ENCODE measurements at regions not wholly inside any gene's neighbourhood (a gene's known extent, or its start where the extent isn't known, plus 50 kb on each side); places are given as distances from the start of the nearest gene placed in this dataset.

- no peak overlapping the region for H3K27ac ChIP-seq
- no peaks in the 10 kb centered on the region for H3K4me1 ChIP-seq (replicated peaks; ENCODE audit: insufficient read depth)
- intact Hi-C loops (cut with micrococcal nuclease; ENCODE audit: unreplicated experiment), result no loop called here
- H3K9me3 ChIP-seq (ENCODE audit: insufficient read depth, low read depth), result no peaks in the 10 kb centered on the region
- no peak for DNase-seq
- H3K79me2 ChIP-seq (ENCODE audit: low read depth), result no peaks in the 10 kb centered on the region
- no peaks in the 10 kb centered on the region for H3K27me3 ChIP-seq (ENCODE audit: insufficient read depth, low read depth)
- no peak overlapping the region for H2AFZ ChIP-seq
- no peaks in the 10 kb centered on the region for H4K20me1 ChIP-seq (ENCODE audit: insufficient read depth)
- BruUV-seq (replicated peaks), result no TSS peak
- POLR2A ChIA-PET (ENCODE audit: unreplicated experiment), result no interaction called here
- CTCF ChIA-PET, result no interaction called here
- no peaks in the 10 kb centered on the region for H3K9me2 ChIP-seq (ENCODE audit: insufficient read depth)
- H3K4me3 ChIP-seq, result no peak overlapping the region
- no peaks in the 10 kb centered on the region for H3F3A ChIP-seq (ENCODE audit: insufficient read depth, low read depth)
- no peaks in the 10 kb centered on the region for H3K36me3 ChIP-seq (ENCODE audit: low read depth)
- no peak for TF ChIP-seq EZH2 (IDR thresholded peaks at IDR 0.05; ENCODE audit: low read depth)
- TF ChIP-seq, protein P1, sequence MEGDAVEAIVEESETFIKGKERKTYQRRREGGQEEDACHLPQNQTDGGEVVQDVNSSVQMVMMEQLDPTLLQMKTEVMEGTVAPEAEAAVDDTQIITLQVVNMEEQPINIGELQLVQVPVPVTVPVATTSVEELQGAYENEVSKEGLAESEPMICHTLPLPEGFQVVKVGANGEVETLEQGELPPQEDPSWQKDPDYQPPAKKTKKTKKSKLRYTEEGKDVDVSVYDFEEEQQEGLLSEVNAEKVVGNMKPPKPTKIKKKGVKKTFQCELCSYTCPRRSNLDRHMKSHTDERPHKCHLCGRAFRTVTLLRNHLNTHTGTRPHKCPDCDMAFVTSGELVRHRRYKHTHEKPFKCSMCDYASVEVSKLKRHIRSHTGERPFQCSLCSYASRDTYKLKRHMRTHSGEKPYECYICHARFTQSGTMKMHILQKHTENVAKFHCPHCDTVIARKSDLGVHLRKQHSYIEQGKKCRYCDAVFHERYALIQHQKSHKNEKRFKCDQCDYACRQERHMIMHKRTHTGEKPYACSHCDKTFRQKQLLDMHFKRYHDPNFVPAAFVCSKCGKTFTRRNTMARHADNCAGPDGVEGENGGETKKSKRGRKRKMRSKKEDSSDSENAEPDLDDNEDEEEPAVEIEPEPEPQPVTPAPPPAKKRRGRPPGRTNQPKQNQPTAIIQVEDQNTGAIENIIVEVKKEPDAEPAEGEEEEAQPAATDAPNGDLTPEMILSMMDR (conservative IDR thresholded peaks at IDR 0.05), result no peak
- no peak overlapping the region for H3K4me2 ChIP-seq
Measured at GRCh38 chr21:14645702-14646101, 99.6 kb upstream of the SAMSN1 start.

DNA sequence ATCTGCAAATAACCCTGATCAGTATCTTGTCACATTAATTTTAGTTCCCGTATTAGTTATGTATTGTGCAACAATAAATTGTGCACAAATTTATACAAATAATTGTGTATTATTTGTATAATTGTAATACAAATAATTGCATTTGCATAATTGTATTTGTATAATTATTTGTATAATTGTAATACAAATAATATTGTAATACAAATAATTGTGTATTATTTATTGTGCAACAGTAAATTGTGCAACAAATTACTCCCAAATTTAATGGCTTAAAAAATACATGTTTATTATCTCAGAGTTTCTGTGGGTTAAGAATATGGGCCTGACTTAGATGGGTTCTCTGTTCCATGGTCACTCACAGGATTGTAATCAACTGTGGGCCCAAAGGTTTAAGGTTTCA, 86.2 kb upstream of the SAMSN1 start:
- TF ChIP-seq EZH2 (IDR thresholded peaks at IDR 0.05; ENCODE audit: low read depth), result no peak
- TF ChIP-seq, protein P1 (conservative IDR thresholded peaks at IDR 0.05), result no peak
- Histone ChIP-seq H3K9me2 (ENCODE audit: insufficient read depth) (no peaks in the 10 kb centered on the region), H3K79me2 (ENCODE audit: low read depth) (no peaks in the 10 kb centered on the region), H3K4me2 (no peak overlapping the region), H3K27me3 (ENCODE audit: insufficient read depth, low read depth) (no peaks in the 10 kb centered on the region), H3K9me3 (ENCODE audit: insufficient read depth, low read depth) (no peaks in the 10 kb centered on the region), H3K36me3 (ENCODE audit: low read depth) (no peaks in the 10 kb centered on the region), H3K4me3 (no peak overlapping the region), H2AFZ (no peak overlapping the region), H3K4me1 (replicated peaks; ENCODE audit: insufficient read depth) (no peaks in the 10 kb centered on the region), H3K27ac (no peak overlapping the region), H3F3A (ENCODE audit: insufficient read depth, low read depth) (no peaks in the 10 kb centered on the region), H4K20me1 (ENCODE audit: insufficient read depth) (no peaks in the 10 kb centered on the region)
- CTCF ChIA-PET, result no interaction called here
- no TSS peak for BruUV-seq (replicated peaks)
- POLR2A ChIA-PET (ENCODE audit: unreplicated experiment), result no interaction called here
- intact Hi-C loops (cut with micrococcal nuclease; ENCODE audit: unreplicated experiment), result no loop called here
- no peak for DNase-seq

- H3K36me3 ChIP-seq (ENCODE audit: low read depth), result no peaks in the 10 kb centered on the region
- BruUV-seq (replicated peaks), result no TSS peak
- no peaks in the 10 kb centered on the region for H3K9me3 ChIP-seq (ENCODE audit: insufficient read depth, low read depth)
- no peaks in the 10 kb centered on the region for H3K9me2 ChIP-seq (ENCODE audit: insufficient read depth)
- CTCF ChIA-PET, result no interaction called here
- no peak for DNase-seq
- H2AFZ ChIP-seq, result no peak overlapping the region
- H4K20me1 ChIP-seq (ENCODE audit: insufficient read depth), result no peaks in the 10 kb centered on the region
- H3K79me2 ChIP-seq (ENCODE audit: low read depth), result no peaks in the 10 kb centered on the region
- no peaks in the 10 kb centered on the region for H3K27me3 ChIP-seq (ENCODE audit: insufficient read depth, low read depth)
- TF ChIP-seq, protein P1 (conservative IDR thresholded peaks at IDR 0.05), result no peak
- no peak for TF ChIP-seq EZH2 (IDR thresholded peaks at IDR 0.05; ENCODE audit: low read depth)
- H3K4me1 ChIP-seq (replicated peaks; ENCODE audit: insufficient read depth), result no peaks in the 10 kb centered on the region
- H3F3A ChIP-seq (ENCODE audit: insufficient read depth, low read depth), result no peaks in the 10 kb centered on the region
- POLR2A ChIA-PET (ENCODE audit: unreplicated experiment), result no interaction called here
- H3K27ac ChIP-seq, result no peak overlapping the region
- H3K4me2 ChIP-seq, result no peak overlapping the region
- intact Hi-C loops (cut with micrococcal nuclease; ENCODE audit: unreplicated experiment), result no loop called here
- no peak overlapping the region for H3K4me3 ChIP-seq
Measured at GRCh38 chr21:14630556-14631069, 84.5 kb upstream of the SAMSN1 start.
